Thyroid gland (tissue), 4 donors: ENCODE measurements at regions not wholly inside any gene's neighbourhood (a gene's known extent, or its start where the extent isn't known, plus 50 kb on each side); places are given as distances from the start of the nearest gene placed in this dataset.
"Not testable (repeated sequence)": the region's sequence is repeated elsewhere in the genome, so short reads cannot be mapped to it uniquely, and the experiment has no call there.

ENCODE experiments used
- DNase-seq, 2 donors: peaks; one replicate each; pipeline ENCODE4 v3.0.0-alpha.2; 2019
- H3K27ac ChIP-seq, 3 donors: fragments of 200-600 bp; sonication (generic); 1 replicate in 2 of 3; 2 replicates in 1 of 3; pipeline ENCODE4 v1.5.1; 2016 to 2019; ENCODE audit warnings: mild to moderate bottlenecking in 1 of 3, moderate library complexity in 1 of 3
- H3K27me3 ChIP-seq: fragments of 200-600 bp; sonication (generic); one replicate; pipeline ENCODE4 v1.5.1; 2019
- H3K36me3 ChIP-seq, 2 donors: fragments of 200-600 bp; sonication (generic); one replicate each; pipeline ENCODE4 v1.5.1; 2016 to 2019
- H3K4me1 ChIP-seq, 2 donors: fragments of 200-600 bp; sonication (generic); one replicate each; pipeline ENCODE4 v1.5.1; 2017 to 2019
- H3K4me3 ChIP-seq, 3 donors: fragments of 200-600 bp; sonication (generic); replicated peaks in 1 of 3; 1 replicate in 2 of 3; 2 replicates in 1 of 3; pipeline ENCODE4 v1.5.1; 2016; ENCODE audit warnings: mild to moderate bottlenecking in 1 of 3
- H3K9me3 ChIP-seq: fragments of 200-600 bp; sonication (generic); one replicate; pipeline ENCODE4 v1.5.1; 2017
- POLR2A ChIP-seq, 2 donors: fragments of 450-650 bp; IDR thresholded peaks; one replicate each; pipeline ENCODE4 v1.6.1; 2017; ENCODE audit warnings: antibody characterized with exemption in 2 of 2, mild to moderate bottlenecking in 2 of 2, moderate library complexity in 1 of 2
- WGBS, 2 donors: methylation state at CpG; one replicate each; pipeline ENCODE4 v1.1.5; 2017; 5-methylcytosine and 5-hydroxymethylcytosine counted together
- intact Hi-C: fragments of 100-400 bp; cut with DNase I; formaldehyde crosslinking; loops from one replicate; pipeline ENCODE4 v1.15.1; 2023
- TF ChIP-seq, protein P1 (sequence below), 6 experiments: fragments of 200-600 bp in 3 of 6; fragments of 450-650 bp in 3 of 6; sonication (generic) in 3 of 6; IDR thresholded peaks; one replicate each; pipeline ENCODE4 v1.5.1; 2016 to 2019; ENCODE audit warnings: antibody characterized with exemption in 6 of 6, mild to moderate bottlenecking in 2 of 6, inconsistent platforms in 1 of 6, moderate library complexity in 1 of 6

GRCh38 chr11:25793637-25794036, 538.3 kb upstream of the ANO3 start:
- TF ChIP-seq, protein P1, sequence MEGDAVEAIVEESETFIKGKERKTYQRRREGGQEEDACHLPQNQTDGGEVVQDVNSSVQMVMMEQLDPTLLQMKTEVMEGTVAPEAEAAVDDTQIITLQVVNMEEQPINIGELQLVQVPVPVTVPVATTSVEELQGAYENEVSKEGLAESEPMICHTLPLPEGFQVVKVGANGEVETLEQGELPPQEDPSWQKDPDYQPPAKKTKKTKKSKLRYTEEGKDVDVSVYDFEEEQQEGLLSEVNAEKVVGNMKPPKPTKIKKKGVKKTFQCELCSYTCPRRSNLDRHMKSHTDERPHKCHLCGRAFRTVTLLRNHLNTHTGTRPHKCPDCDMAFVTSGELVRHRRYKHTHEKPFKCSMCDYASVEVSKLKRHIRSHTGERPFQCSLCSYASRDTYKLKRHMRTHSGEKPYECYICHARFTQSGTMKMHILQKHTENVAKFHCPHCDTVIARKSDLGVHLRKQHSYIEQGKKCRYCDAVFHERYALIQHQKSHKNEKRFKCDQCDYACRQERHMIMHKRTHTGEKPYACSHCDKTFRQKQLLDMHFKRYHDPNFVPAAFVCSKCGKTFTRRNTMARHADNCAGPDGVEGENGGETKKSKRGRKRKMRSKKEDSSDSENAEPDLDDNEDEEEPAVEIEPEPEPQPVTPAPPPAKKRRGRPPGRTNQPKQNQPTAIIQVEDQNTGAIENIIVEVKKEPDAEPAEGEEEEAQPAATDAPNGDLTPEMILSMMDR (IDR thresholded peaks at IDR 0.05) = no peak
- no peak for TF ChIP-seq POLR2A (IDR thresholded peaks at IDR 0.05)
- DNase-seq = no peak
- Histone ChIP-seq H3K27ac (no peak overlapping the region), H3K4me3 (no peak overlapping the region), H3K4me1 (peaks cover 17 to 25% of the 10 kb centered on the region in 2 donors), H3K27me3 (no peaks in the 10 kb centered on the region), H3K9me3 (no peaks in the 10 kb centered on the region), H3K36me3 (no peaks in the 10 kb centered on the region)
- intact Hi-C loops = no loop called here
- WGBS, 2 donors = 82 to 91% methylated on average over 7 of the region's 7 CpGs

- no peak overlapping the region for H3K27ac ChIP-seq
- TF ChIP-seq, protein P1 (IDR thresholded peaks at IDR 0.05) = no peak
- no peak for TF ChIP-seq POLR2A (IDR thresholded peaks at IDR 0.05)
- intact Hi-C loops = no loop called here
- DNase-seq = no peak
- peaks cover 19 to 25% of the 10 kb centered on the region in 2 donors for H3K4me1 ChIP-seq
- no peaks in the 10 kb centered on the region for H3K9me3 ChIP-seq
- H3K36me3 ChIP-seq = no peaks in the 10 kb centered on the region
- WGBS, 2 donors = 86 to 89% methylated on average over 1 of the region's 1 CpG
- H3K4me3 ChIP-seq = no peak overlapping the region
- no peaks in the 10 kb centered on the region for H3K27me3 ChIP-seq
These were observed 537.1 kb upstream of the ANO3 start for GRCh38 chr11:25794804-25795203.

DNA sequence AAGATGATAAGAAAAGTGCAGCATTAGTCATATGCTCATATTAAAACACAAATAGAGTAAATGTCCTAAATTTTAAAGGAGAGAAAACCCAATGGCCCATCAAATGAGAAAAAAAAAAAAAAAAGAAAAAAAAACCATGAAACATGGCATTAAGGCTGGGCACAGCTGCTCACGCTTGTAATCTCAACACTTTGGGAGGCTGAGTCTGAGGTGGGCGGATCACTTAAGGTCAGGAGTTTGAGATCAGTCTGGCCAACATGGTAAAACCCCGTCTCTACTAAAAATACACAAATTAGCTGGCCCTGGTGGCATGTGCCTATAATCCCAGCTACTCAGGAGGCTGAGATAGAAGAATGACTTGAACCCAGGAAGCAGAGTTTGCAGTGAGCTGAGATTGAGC, 515.5 kb upstream of the ANO3 start:
- no peak for DNase-seq
- WGBS, 2 donors = 94 to 98% methylated on average over 3 of the region's 3 CpGs
- Histone ChIP-seq H3K9me3 (no peaks in the 10 kb centered on the region), H3K36me3 (no peaks in the 10 kb centered on the region), H3K27me3 (no peaks in the 10 kb centered on the region), H3K27ac (no peak overlapping the region), H3K4me1 (no peaks in the 10 kb centered on the region), H3K4me3 (no peak overlapping the region)
- intact Hi-C loops = no loop called here
- TF ChIP-seq, protein P1 (IDR thresholded peaks at IDR 0.05) = no peak
- no peak for TF ChIP-seq POLR2A (IDR thresholded peaks at IDR 0.05)

- TF ChIP-seq, protein P1 (IDR thresholded peaks at IDR 0.05) = no peak
- TF ChIP-seq POLR2A (IDR thresholded peaks at IDR 0.05) = no peak
These were observed 507.2 kb upstream of the ANO3 start for GRCh38 chr11:25824688-25825087.

GRCh38 chr11:25831485-25831884, 500.4 kb upstream of the ANO3 start:
- intact Hi-C loops, DNase-seq, H3K36me3 ChIP-seq, H3K27me3 ChIP-seq, H3K4me1 ChIP-seq, H3K4me3 ChIP-seq, H3K27ac ChIP-seq, H3K9me3 ChIP-seq: not testable (repeated sequence)
- WGBS, 2 donors = 91 to 94% methylated on average over 8 to 10 of the region's 10 CpGs

More at GRCh38 chr11:25824688-25825087, 507.2 kb upstream of the ANO3 start:
- H3K4me3 ChIP-seq = no peak overlapping the region
- H3K9me3 ChIP-seq = no peaks in the 10 kb centered on the region
- intact Hi-C loops = no loop called here
- H3K27me3 ChIP-seq = no peaks in the 10 kb centered on the region
- no peak overlapping the region for H3K27ac ChIP-seq
- H3K4me1 ChIP-seq = no peaks in the 10 kb centered on the region
- H3K36me3 ChIP-seq = no peaks in the 10 kb centered on the region
- DNase-seq = no peak
